ENCODE measurements at regions not wholly inside any gene's neighbourhood (a gene's known extent, or its start where the extent isn't known, plus 50 kb on each side); places are given as distances from the start of the nearest gene placed in this dataset.

GRCh38 chr1:81505831-81506230, 294.9 kb upstream of the ADGRL2 start:
- TF ChIP-seq, protein P1, sequence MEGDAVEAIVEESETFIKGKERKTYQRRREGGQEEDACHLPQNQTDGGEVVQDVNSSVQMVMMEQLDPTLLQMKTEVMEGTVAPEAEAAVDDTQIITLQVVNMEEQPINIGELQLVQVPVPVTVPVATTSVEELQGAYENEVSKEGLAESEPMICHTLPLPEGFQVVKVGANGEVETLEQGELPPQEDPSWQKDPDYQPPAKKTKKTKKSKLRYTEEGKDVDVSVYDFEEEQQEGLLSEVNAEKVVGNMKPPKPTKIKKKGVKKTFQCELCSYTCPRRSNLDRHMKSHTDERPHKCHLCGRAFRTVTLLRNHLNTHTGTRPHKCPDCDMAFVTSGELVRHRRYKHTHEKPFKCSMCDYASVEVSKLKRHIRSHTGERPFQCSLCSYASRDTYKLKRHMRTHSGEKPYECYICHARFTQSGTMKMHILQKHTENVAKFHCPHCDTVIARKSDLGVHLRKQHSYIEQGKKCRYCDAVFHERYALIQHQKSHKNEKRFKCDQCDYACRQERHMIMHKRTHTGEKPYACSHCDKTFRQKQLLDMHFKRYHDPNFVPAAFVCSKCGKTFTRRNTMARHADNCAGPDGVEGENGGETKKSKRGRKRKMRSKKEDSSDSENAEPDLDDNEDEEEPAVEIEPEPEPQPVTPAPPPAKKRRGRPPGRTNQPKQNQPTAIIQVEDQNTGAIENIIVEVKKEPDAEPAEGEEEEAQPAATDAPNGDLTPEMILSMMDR (IDR thresholded peaks at IDR 0.05) = no peak
- TF ChIP-seq POLR2A (IDR thresholded peaks at IDR 0.05) = no peak

Data from prostate gland (tissue), 2 donors.